K562 (cell line): ENCODE measurements at regions not wholly inside any gene's neighbourhood (a gene's known extent, or its start where the extent isn't known, plus 50 kb on each side); places are given as distances from the start of the nearest gene placed in this dataset.

Experiments used
- ELF4 ChIP-seq: fragments of 450-650 bp; formaldehyde crosslinking; IDR thresholded peaks from 2 replicates; pipeline ENCODE4 v1.4.0; 2022; ENCODE audit warnings: missing genetic modification characterization
- EP300 ChIP-seq: IDR thresholded peaks from 2 replicates; pipeline ENCODE4 v1.6.1; 2012; ENCODE audit warnings: low read length, improper control_type of control experiment
- FOSL1 ChIP-seq: fragments of 200-800 bp; sonication (Bioruptor generic); conservative IDR thresholded peaks from 2 replicates; pipeline ENCODE4 v1.6.1; 2016; ENCODE audit warnings: missing genetic modification characterization, missing compliant biosample characterization
- GABPA ChIP-seq: fragments of 200-800 bp; sonication (Bioruptor generic); conservative IDR thresholded peaks from 2 replicates; pipeline ENCODE4 v1.6.1; 2016; ENCODE audit warnings: low read depth, missing genetic modification characterization, missing compliant biosample characterization
- HMG20B ChIP-seq: fragments of 250-450 bp; sonication (Bioruptor Pico); IDR thresholded peaks from 2 replicates; pipeline ENCODE4 v1.5.0; 2021; ENCODE audit warnings: mild to moderate bottlenecking
- ILF3 ChIP-seq: fragments of 450-650 bp; IDR thresholded peaks from 2 replicates; pipeline ENCODE4 v1.6.1; 2018; ENCODE audit warnings: antibody characterized with exemption, mild to moderate bottlenecking, moderate library complexity, borderline replicate concordance
- SP1 ChIP-seq: sonication (generic); formaldehyde crosslinking; IDR thresholded peaks from 2 replicates; pipeline ENCODE4 v1.8.1; 2022; ENCODE audit warnings: mild to moderate bottlenecking, missing genetic modification reagents
- TGIF2 ChIP-seq: sonication (generic); formaldehyde crosslinking; IDR thresholded peaks from 2 replicates; pipeline ENCODE4 v1.8.1; 2022; ENCODE audit warnings: mild to moderate bottlenecking, missing genetic modification reagents, moderate library complexity
- ZNF217 ChIP-seq: sonication (generic); formaldehyde crosslinking; IDR thresholded peaks from 2 replicates; pipeline ENCODE4 v1.8.0; 2022; ENCODE audit warnings: mild to moderate bottlenecking, missing genetic modification reagents
- TF ChIP-seq, protein P1 (sequence below), 3 experiments: IDR thresholded peaks in 2 of 3; conservative IDR thresholded peaks in 1 of 3; 2 replicates each; pipeline ENCODE4 v1.5.1; 2011 to 2012; ENCODE audit warnings: low read length in 3 of 3, mild to moderate bottlenecking in 3 of 3, control low read depth in 2 of 3, improper control_type of control experiment in 1 of 3, inconsistent platforms in 1 of 3, low read depth in 1 of 3, mixed read lengths in 1 of 3, moderate library complexity in 1 of 3; ENCODE audit not compliant: insufficient read depth in 2 of 3

DNA sequence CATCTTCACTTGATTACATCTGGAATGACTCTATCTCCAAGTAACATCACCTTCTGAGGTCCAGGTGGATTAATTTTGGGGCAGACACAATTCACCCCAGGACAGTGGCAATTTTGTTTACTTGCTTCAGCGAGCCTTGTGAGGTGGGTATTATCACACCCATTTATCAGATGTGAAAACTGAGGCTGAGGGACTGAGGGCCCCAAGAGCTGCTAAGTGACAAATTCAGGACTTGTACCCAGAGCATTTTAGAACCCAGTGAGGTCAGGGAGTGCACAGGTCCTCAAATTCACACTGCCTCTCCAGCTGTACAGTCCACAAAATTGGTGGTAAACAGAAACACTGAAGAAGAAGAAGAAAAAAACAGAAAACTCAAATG, 125.2 kb upstream of the PMEPA1 start:
- no peak for TF ChIP-seq EP300
- TF ChIP-seq, protein P1, sequence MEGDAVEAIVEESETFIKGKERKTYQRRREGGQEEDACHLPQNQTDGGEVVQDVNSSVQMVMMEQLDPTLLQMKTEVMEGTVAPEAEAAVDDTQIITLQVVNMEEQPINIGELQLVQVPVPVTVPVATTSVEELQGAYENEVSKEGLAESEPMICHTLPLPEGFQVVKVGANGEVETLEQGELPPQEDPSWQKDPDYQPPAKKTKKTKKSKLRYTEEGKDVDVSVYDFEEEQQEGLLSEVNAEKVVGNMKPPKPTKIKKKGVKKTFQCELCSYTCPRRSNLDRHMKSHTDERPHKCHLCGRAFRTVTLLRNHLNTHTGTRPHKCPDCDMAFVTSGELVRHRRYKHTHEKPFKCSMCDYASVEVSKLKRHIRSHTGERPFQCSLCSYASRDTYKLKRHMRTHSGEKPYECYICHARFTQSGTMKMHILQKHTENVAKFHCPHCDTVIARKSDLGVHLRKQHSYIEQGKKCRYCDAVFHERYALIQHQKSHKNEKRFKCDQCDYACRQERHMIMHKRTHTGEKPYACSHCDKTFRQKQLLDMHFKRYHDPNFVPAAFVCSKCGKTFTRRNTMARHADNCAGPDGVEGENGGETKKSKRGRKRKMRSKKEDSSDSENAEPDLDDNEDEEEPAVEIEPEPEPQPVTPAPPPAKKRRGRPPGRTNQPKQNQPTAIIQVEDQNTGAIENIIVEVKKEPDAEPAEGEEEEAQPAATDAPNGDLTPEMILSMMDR (IDR thresholded peaks at IDR 0.05 in 2 of 3, conservative IDR thresholded peaks at IDR 0.05 in 1 of 3; ENCODE audit: insufficient read depth in 2 of 3, low read depth in 1 of 3, low read length in 3 of 3) = no peak
- TF ChIP-seq FOSL1 (tag) = no peak
- TF ChIP-seq GABPA (tag) = no peak
- no peak for TF ChIP-seq HMG20B (CRISPR knock-in tag)
- TF ChIP-seq SP1 (CRISPR knock-in tag) = no peak
- no peak for TF ChIP-seq ZNF217 (CRISPR knock-in tag)
- no peak for TF ChIP-seq TGIF2 (CRISPR knock-in tag)
- TF ChIP-seq ILF3 = no peak
- no peak for TF ChIP-seq ELF4 (CRISPR knock-in tag)
